ENCODE measurements at regions not wholly inside any gene's neighbourhood (a gene's known extent, or its start where the extent isn't known, plus 50 kb on each side); places are given as distances from the start of the nearest gene placed in this dataset.

DNA sequence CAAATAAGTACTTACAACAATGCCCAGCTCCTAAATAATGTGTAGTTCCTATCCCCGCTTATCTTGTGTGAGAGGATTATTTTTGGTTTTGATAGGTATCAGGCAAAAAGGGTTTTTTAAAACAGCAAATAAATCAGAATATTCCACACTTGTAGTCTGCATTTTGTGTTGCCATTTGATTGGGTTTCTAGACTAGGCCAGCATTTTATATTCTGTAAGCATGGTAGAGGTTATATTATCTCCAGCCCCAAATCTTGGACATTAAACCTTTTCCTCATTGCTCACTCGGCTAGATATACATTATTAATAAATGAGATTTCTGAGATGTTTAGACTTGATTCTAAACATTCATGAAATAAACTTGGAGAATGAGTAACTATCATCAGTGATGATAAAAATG lies 165.7 kb upstream of the C1orf21 start:
- DNase-seq, result no peak

DNA sequence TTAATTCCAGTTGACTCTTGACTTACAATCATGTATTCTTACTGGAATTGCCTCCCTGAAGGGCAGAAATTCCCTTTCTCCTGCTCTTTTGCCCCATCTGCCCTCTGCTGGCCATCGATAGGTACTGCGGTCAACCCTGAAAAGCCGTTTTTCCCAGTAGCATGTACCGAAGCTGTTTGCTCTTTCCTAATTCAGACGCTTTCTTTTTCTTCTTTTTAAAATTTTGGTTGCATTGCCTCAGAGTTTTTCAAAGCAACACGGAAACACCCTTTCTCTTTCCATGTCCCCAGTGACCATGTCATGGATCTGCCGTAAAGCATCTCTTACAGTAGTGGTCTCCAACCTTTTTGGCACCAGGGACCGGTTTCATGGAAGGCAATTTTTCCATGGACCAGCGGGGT lies 164.2 kb upstream of the C1orf21 start:
- peak; percentile 36 to 44 for DNase-seq

DNA sequence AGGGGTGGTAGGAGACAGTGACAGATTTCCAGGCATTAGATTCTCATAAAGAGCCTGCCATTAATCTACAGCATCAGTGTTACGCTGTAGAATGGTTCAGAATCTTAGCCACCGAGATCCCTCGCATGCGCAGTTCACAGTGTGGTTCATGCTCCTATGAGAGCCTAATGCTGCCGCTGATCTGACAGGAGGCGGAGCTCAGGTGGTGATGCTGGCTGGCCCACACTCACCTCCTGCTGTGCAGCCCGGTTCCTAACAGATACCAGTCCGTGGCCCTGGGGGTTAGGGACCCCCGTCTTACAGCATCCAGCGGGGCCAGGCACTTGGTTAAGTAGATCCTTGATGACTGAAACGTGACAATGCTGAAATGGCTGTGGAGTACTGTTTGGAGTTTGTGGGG lies 163.6 kb upstream of the C1orf21 start:
- peak in 1 of 2 donors; percentile 4 for DNase-seq

GRCh38 chr1:184225283-184226099 lies 161.3 kb upstream of the C1orf21 start:
- DNase-seq, result no peak

DNA sequence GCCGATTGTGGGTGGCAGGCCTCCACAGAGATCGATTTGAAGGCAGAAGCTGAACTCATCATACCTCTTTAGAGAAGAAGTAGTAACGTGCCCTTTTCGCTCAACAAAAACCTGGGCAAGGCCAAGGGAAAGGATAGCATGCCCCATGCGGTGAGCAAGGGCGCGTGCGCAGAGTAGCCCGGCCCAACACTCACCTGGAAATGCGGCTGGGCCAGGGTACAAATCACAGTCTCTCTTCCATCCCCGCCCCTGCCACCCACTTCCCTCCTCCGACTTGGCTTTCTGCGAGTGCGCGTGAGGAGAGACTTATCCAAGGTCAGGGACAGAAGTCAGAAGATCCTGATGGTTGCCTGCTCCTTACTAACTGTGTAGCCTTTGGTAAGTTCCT lies 160.7 kb upstream of the C1orf21 start:
- DNase-seq, result no peak

DNA sequence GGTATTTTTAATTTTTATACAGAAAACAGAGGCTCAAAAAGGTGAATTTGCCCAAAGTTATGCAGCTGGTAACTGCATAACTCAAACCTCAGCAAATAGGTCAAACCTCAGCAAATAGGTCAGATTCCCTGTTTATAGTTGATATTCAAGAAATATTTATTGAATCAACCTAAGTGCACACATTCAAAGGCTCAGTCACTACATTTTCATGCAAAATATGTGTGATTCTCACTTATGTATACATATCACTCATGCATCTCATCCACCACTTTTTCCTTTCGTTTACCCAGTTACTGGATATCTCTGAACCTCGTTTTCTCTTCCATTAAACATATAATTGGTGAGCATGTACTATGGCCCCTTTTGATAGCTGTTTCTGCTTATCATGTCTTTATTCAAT lies 158.3 kb upstream of the C1orf21 start:
- no peak for DNase-seq

- DNase-seq, result no peak
Measured at GRCh38 chr1:184237588-184237987, 149.2 kb upstream of the C1orf21 start.

DNA sequence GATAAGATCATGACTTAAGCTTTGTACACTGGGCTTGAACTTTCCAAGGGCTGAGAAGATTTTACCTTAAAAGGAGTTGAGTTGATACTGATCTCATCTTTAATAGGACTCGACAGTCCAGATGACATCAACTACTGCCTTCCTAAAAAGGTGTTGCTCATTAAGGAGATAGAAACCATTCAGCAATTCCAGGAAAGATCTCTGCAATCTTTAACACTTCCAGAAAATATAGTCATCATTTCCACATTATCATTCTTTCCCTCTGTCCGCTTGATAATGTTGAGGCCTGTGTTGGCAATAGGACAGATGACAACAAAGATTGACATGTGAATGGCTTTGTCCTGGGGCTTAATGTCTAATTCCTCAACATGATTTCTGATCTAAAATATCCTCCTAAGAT lies 145.4 kb upstream of the C1orf21 start:
- no peak for DNase-seq

- DNase-seq, result no peak
Measured at GRCh38 chr1:184242507-184242943, 144.3 kb upstream of the C1orf21 start.

- no peak for DNase-seq
Measured at GRCh38 chr1:184244962-184245361, 141.9 kb upstream of the C1orf21 start.

DNA sequence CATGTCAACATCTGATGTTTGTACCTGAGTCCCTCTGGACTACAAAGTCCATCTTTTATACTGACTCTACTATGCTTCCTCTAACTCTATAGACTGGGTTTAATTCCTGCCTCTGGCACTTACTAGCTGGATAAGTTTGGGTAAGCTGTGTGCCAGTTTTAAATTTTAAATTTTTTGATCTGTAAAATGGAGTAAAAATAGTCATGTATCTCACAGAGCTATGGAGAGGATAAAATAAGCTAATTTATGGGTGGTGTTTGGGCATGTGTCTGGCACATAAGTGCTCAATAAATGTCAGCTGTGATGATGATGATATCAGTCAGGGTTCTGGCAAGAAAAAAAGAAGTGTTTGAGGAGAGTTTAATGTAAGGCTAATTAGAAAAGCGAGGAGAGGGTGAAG lies 139.2 kb upstream of the C1orf21 start:
- no peak for DNase-seq

GRCh38 chr1:184253921-184254320 lies 132.9 kb upstream of the C1orf21 start:
- no peak for DNase-seq

DNA sequence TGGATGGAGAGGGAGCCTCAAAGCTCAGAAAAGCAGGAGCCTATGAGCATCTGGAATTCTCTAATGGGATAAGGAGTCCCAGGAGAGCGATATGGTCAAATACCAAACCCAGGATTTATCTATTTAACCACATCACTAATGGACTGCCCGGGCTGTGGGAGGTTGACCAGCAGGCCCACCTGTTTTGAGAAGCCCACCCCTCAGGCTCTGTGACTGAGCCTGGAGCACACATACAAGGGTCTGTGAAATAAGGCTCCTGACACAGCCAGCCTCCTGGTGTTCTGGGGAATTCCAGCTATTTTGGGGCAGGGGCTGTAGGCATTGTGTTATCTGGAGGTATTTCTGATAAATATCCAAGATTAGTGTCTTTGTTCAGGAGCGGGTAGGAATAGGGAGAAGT lies 132.0 kb upstream of the C1orf21 start:
- no peak for DNase-seq

- DNase-seq, result no peak
Measured at GRCh38 chr1:184255560-184255959, 131.3 kb upstream of the C1orf21 start.

- no peak for DNase-seq
Measured at GRCh38 chr1:184257873-184258272, 129.0 kb upstream of the C1orf21 start.

GRCh38 chr1:184258525-184258924 lies 128.3 kb upstream of the C1orf21 start:
- DNase-seq, result no peak

- no peak for DNase-seq
Measured at GRCh38 chr1:184260382-184260781, 126.4 kb upstream of the C1orf21 start.

DNA sequence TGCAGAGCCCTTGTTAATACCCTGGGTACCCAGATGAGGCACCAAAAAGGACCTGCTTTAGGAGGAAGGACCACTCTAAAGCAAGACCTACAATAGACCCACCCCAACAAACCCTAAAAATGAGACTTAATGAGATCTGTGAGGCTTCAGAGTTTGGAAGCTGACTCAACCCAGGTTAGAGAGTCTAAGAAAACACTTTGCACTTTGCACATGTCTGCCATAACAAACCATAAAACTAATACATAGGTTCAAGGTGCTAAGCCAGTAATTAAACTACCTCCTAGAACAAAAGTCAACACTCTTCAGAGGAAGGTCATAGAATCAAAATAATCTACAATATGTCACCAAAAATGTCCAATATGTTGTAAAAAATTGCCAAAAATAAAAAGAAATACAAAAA lies 124.7 kb upstream of the C1orf21 start:
- no peak for DNase-seq

GRCh38 chr1:184267747-184268146 lies 119.1 kb upstream of the C1orf21 start:
- no peak for DNase-seq

- DNase-seq, result no peak
Measured at GRCh38 chr1:184270556-184270955, 116.3 kb upstream of the C1orf21 start.

GRCh38 chr1:184272175-184272866 lies 114.5 kb upstream of the C1orf21 start:
- no peak for DNase-seq

GRCh38 chr1:184276416-184276815 lies 110.4 kb upstream of the C1orf21 start:
- DNase-seq, result no peak

DNA sequence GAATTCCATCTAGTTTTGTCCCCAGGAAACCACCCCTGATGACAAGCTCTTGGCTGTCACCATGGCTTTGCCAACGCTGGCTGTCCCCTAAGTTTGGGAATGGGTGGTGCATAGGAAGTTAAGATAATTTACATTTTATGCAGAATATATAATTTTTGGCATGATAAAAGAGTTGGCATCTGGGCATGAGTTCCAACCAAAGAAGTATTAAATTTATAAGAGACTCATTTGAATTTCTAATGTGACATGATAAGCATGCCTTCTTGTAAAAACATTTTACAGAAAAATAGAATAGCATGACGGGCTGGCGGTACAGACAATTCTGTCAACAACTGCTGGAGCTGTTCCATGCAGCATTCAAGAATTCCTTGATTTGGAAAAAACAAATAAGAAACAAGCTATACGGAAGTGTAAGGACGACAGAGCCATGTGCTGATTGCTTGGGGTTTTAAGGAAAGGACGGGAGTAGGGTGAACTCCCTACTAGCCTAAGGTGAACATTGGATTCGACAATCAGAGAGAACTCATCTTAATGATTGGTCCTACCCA lies 106.8 kb upstream of the C1orf21 start:
- no peak for DNase-seq

DNA sequence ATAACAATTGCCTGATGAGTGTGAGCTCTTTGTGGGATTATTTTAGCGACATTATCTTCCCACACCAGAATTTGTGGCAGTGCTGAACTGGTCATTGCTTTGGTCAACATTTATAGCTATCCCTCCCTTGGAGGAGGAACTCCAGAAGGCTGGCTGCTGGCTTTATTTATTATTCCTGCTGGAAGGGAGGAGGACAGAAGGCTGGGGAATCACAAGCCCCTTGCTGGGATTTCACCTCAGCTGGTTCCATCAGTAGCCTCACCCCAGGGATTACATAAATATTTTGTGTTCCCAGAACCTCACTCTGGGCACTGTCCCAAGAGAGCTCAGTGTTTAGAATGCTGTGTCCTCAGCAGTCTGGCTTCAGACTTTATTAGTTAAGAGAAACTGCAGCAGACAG lies 102.8 kb upstream of the C1orf21 start:
- no peak for DNase-seq
